GM21723 (cell line): ENCODE measurements at regions not wholly inside any gene's neighbourhood (a gene's known extent, or its start where the extent isn't known, plus 50 kb on each side); places are given as distances from the start of the nearest gene placed in this dataset.
"Not testable (repeated sequence)": the region's sequence is repeated elsewhere in the genome, so short reads cannot be mapped to it uniquely, and the experiment has no call there.

Experiments used
- ATAC-seq: cut with Tn5 transposase; IDR thresholded peaks from one replicate; pipeline ENCODE4 v1.9.1; 2021; ENCODE audit warnings: mild to moderate bottlenecking, moderate library complexity; ENCODE audit not compliant: unreplicated experiment

DNA sequence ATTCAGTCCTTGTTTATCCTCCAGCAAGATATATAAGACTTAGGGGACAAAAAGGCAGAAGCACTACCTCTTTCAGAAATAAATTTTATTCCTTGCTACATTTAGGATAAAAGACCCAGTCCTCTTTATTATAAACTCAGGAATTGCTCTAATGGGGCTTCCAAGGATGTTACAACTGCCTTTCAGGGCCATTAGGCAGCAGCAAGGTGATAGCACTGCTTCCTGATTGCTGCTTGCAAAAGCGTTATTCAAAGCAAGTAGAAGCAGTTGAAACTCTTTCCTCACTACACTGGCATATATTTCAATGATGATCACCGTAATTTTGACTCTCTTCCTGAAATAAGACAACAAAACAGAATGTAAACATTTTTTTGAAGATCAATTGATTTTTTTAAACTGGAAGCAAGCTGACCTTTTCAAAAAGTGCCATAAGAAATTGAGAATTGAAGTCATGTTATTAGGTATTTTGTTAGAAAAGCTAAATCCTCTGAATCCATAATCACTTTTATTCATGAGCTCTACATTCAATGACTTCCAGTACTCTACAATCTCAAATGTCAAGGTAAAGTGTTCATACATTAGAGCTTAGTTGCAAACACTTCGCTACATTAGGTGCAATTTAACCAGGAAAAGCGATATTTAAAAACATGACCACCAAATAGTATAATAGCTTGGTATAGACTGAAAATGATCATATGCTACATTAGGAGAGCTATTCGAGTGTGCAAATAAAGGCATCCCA is 233.4 kb upstream of the SYT10 start:
- ATAC-seq, result no peak

DNA sequence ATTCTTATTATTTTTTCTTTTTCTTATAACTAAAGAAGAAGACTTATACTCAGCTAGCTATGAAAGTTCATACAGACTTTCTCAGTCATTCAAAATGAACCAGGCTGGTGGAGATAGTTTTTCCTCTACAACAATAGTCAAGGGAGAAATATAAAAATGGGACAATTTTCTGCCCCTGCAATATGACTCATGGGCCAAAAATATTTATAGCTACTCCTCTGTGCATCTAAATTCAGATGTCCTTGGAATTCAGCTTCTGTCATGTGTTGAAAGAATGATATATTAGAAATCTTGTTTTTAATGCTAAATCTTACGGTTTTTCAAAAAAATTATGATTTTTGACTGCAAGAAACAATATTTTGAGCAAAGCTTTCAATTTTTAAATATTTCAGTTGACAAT is 237.2 kb upstream of the SYT10 start:
- ATAC-seq, result no peak

DNA sequence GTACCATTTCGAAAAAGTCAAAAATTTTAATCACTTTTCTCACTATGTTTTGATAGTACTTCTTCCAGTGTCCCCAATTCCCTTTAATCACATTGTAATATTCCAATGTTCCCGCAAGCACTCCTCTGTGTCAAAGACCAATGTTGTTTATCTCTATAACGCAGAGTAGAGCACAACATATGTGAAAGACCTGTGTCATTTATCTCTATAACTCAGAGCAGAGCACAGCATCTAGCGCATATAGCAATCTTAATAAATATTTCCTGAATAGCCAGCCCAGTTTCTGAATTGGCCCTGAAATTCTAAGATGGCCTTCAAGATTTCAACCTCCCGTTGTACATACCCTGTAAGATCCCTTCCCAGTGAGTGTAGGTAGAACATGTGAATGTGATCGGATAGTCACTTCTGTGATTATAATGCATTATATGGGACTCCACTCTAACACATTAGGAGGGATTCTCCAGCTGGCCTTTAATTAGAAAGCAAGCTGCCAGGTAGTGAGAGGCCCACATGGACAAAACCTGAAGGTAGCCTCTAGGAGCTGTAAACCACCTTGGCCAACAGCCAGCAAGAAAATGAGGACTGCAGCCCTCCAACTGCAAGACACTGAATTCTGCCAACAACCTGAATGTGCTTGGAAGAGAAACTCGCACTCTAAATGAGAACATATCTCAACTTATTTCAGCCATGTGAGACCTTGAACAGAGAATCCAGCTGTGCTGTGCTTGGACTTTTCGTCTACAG is 238.8 kb upstream of the SYT10 start:
- ATAC-seq, result no peak

DNA sequence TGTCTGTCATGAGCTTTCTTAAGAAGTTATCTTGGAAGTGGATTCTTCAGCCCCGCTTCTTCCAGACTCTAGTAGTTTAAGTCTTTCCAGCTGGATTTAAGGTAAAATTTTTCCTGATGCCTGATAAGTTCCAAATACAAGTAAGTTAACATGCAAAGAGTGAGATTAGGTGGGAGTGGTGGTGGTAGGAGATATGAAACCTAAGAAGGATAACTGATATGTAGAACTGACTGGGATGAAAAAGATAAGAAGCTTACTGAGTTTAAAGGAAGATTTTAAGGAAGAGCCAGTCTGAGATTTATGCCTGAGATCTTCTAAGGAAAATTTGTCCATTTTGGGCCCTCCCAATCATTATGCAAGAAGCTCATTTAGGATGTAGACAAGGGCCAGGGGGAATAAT is 250.9 kb upstream of the SYT10 start:
- no peak for ATAC-seq

DNA sequence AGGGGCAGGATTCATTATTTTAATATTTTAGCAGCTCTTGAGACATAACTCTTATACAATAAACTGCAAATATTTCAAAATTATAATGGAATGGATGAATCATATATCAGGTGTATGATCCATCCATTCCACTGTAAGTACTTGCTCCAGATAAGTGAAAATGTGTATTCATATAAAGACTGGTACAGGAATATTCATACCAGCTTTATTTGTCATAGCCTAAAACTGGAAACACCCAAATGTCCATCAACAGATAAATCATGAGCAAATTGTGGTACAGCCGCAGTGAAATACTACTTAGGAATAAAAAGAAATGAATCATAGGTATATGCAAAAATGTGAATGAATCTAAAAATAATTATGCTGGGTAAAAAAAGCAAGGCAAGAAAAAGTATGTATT is 263.6 kb upstream of the SYT10 start:
- no peak for ATAC-seq

DNA sequence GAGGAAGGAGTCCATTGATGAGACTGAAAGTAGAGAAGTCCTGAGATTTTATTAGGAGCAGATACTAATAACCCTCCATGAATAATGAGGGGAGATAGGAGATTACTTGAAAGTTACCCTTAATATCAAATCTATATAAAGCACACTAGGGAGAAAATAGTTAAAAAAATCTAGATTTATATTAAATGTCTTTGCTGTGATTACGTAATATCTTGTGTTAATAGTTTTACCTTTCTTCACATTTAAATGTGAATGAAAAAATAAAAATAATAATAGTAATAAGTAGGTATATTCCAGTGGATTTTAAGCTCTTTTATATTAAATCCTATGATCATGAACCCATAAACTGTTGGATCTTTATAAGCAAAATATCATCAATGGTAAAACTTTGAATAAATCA is 267.3 kb upstream of the SYT10 start:
- ATAC-seq, result no peak

DNA sequence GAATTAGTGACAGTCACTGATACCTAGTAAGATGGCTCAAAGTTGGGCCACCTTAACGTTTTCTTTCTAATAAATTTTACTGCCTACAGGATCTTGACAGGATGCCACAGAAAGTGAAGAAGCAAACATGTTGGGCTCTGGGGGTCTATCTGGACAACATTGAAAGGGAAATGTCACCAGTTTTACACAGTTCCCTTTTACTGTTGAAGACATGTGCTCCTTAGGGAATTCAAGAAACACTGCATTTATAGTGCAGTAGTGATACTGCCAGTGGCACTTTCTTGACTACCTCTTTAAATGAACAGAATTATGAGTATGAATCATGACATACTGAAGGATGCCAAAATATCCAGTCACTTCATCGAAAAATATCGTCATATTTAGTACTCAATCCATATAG is 269.3 kb upstream of the SYT10 start:
- no peak for ATAC-seq

DNA sequence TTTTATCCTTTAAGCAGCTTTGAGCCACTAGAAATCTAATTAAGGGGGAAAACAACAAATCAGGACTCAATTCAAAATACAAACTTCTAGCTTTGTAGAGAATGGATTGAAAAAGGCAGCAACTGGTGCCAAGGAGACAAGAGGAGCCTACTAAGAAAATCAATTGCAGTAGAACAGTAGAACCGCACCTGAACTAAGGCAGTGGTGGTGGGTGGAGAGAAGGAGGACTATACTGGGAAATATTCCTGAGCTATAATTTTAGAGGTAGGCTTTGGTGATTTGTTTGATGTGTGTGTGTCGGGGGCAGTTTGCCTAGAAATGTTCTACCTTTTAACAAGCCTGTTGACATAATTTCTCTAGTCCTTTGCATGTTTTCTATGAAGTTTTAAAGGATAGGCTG is 270.9 kb upstream of the SYT10 start:
- no peak for ATAC-seq

DNA sequence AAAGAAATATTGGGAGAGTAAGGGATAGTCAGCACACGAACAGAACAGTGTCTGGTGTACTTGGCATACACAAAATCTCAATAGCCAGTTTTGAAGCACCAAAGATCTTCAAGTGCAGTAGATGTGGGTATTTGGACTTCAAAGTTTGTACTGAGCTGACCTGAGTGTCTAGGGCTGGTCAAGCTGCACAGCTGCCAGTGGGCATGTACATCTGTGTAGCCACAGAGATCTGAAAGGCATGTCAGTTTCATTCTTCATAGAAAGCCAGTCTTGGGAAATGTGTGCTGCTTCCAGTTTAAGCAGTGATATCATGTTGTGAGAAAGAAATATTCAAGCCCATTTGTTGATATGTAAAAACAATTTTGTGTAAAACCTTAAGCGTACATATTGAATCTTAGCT is 279.0 kb upstream of the SYT10 start:
- no peak for ATAC-seq

DNA sequence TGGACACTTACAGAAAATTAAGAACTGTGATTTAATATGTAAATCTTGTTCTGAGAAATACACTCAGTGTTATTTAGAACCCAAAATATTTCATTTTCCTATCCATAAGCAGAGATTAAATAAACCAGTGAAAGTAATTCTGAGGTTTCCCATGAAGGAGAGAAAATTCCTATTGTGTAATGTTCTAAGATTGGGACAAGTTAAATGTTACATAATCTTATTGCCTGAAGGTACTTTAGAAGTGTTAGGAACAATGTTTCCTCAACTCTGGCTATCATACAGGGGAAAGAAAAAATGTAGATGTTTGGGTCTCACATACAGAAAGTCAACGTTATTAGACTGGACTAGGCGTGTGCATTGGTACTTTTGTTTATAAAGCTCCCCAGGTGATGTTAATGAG is 281.9 kb upstream of the SYT10 start:
- no peak for ATAC-seq

DNA sequence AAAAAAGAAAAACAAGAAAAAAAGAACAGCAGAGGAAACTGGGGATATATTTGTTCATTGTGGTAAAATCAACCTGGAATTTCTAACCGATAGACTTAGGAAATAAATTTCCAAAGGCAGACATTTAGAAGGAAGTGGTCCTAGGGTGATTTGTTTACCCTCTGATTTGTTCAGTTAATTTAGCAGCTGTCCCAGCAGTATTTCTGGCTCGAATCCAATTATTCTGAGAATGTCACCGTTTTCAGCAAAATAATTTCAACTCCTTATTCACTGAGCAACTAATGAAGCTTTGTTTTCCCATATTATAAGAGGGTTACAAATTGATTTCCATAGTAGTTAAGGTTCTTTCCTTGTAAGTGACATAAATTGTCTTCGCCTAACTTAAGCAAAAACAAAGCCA is 285.2 kb upstream of the SYT10 start:
- no peak for ATAC-seq

DNA sequence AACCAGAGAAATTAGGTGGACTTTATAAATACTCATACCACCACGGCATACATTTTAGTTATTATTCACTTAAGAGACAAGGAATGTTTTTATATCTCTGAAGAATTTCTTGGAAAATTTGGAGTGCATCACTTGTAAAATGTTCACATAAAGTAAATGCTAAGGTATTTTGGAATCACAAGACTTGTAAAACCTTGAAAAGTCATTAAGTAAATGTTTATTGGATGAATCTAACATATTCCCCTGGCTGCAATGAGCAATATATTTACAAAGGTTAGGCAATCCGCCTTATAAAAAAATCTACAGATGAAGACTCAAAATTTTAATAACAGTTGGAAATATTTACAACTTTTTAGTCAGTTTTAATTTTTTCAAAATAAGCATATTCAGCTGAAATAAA is 287.4 kb upstream of the ALG10 start:
- ATAC-seq, result no peak

DNA sequence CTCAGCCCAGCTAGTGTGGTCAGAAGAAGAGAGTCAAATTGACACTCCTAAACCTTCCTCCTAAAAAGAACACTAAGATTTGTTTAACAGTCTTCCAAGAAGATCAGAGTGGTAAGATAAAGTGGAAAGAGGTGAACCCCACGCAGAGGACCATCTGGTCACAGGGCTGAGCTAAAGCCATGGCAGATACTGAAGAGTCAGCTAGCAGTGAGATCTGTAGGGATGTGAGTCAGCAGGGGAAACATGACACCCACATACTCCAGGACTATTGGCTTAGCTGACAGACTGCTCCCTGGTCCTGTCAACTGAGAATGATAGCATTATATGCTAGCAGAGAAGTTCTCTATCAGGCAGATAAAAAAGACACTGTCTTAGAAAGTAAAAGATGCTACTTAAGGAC is 269.4 kb upstream of the ALG10 start:
- ATAC-seq, result no peak

DNA sequence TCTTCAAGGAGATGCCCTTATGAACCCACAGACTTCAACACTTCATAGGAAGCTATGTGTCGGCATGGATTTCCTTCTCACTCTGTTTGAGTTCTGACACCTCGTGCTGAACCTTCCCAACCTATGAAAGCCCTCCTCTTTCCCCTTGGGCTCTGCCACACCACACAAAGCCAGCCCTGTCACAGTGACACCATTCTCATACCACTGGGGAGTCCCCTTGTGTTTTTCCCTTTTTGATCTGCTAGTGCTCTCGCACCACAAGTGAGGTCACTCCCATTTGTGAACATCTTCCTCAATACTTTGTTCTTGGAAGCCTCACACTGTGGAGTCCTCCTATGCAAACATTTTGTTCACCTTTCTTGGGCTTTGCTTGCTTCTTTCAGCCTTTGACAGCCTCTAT is 264.6 kb upstream of the ALG10 start:
- ATAC-seq, result no peak

DNA sequence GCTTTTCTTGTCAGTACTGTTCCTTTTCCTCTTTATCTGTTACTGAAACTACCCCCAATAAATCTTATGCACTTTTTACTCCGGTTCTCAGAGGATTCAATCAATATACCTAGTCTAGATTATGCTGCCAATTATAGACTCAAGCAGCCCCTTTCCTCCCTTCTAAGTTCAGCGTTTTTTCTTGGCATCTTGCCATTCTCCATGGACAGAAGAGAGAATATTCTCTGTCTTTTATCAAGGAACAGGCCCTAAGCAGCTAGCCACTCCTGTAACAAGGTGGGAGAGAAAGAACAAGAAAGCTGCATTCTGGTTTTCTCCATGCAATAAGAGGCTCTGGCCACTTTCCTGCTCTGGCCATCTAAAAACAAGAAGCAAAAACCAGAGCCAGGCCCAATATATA is 263.0 kb upstream of the ALG10 start:
- no peak for ATAC-seq

DNA sequence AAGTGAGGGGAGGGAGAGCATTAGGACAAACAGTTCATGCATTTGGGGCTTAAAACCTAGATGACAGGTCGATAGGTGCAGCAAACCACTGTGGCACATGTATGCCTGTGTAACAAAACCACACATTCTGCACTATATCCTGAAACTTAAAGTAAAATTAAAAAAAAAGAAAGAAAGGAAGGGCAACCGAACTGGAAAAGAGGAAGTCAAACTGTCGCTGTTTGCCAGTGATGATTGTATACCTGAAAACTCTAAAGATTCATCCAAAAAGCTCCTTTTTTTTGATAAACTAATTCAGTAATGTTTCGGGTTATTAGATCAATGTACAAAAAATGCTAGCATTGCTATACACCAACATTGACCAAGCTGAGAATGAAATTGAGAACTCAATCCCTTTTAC is 259.0 kb upstream of the ALG10 start:
- ATAC-seq, result no peak

DNA sequence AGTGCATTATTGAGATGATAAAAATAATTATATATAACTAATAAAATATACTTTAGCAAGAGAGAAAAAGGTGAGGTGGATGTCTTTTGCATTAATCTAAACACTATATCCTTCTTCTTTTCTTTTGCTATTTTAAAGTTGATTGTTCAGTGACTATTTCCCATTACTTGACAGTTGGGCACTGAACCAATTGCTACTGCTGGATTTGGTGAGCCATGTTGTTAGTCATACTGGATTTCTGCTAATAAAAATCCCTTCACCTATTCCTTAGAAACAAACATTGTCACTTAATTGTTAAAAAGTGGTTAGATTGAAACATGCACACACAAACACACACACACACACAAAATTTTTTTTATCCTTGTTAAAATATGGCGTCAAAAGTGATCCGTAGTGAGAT is 251.6 kb upstream of the ALG10 start:
- ATAC-seq, result no peak

DNA sequence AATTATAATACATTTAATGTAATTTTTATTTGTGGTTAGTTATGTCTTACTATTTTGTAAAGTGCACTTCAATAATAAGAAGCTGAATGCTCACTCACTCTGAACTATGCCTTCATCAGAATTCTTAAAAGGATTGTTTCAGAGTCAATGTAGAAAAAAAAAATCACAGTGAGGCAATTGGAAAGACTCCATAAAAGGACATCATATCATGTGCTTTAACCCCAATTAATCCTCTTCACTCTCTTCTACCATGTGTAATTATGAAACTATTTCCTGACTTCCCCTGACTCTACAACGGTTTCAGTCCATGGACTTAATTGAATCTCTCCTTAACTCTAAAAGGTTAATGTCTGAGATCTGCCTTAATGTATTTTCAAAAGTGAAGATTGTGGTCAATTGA is 250.4 kb upstream of the ALG10 start:
- ATAC-seq, result no peak

DNA sequence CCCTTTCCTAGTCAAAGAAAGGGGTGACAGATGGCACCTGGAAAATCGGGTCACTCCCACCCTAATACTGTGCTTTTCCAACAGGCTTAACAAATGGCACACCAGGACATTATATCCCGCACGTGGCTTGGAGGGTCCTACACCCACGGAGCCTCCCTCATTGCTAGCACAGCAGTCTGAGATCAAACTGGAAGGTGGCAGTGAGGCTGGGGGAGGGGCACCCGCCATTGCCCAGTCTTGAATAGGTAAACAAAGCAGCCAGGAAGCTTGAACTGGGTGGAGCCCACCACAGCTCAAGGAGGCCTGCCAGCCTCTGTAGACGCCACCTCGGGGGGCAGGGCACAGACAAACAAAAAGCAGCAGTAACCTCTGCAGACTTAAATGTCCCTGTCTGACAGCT is 249.2 kb upstream of the ALG10 start:
- ATAC-seq, result not testable (repeated sequence)

DNA sequence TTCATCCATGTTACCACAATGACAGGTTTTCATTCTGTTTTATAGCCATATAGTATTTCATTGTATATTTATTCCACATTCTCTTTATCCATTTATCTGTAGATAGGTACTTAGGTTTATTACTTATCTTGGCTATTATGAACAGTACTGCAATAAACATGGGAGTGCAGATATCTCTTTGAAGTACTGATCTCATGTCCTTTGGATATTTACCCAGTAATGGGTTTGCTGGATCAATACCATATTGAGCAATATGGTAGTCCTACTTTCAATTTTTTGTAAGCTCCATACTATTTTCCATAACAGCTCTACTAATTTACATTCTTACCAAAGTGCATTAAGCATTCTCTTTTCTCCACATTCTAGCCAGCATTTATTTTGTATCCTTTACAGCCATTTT is 235.8 kb upstream of the ALG10 start:
- no peak for ATAC-seq

DNA sequence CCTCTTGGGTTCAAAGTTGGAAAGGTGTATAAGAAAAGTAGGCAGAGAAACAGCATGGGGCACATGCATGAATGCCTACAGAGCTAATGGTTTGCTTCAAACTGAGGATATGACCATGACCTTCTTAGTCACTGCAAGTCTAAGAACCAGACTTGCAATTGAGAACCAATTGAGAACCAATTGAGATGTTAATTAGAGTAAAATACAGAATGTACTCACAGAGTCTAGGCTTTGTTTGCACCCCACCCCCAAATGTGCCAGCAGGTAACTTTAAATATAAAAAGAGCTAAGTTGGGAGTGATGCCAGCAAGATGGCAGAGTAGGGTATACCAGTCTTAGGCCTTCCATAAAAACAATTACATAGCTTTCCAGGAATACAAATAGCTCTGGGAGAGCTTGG is 227.3 kb upstream of the ALG10 start:
- ATAC-seq, result no peak

DNA sequence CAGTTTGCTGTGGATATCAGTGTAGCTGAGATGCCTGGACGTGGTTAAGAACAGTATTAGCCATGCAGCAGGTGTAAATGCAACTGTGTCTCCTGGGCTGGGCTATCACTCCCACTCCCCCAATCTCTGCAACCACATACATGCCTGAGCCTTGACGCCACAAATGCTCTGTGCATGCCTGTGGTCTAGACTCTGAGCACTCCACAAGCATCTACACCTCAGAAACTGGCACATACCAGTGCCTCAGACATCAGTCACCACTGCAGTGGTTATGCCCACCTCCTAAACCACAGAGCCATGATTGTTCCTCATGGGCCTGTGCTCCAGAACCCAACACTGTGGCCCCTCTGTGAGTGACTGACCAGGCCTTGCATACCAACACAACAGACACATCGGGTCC is 226.8 kb upstream of the ALG10 start:
- ATAC-seq, result no peak

DNA sequence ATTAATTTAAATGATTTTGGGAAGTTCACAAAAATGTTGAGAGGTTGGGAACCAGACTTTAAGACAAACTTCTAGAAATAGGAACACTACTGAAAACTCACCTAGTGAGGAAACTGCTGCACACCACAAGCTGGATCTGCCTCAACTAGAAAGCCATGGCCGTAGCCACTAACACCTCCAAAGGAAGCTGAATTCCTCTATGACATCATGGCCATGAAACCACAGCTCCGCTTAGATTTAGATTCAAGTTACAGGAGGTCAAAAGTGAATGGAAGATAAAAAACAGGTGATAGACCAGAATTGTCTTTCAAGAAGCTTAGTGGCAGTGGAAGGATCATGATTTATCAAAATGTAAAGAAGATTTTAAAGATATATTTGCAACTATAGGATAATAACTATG is 208.8 kb upstream of the ALG10 start:
- no peak for ATAC-seq
